ENCODE measurements at regions not wholly inside any gene's neighbourhood (a gene's known extent, or its start where the extent isn't known, plus 50 kb on each side); places are given as distances from the start of the nearest gene placed in this dataset.

- DNase-seq (ENCODE audit: low read depth), result no peak
These were observed 306.5 kb upstream of the CBLB start for GRCh38 chr3:106175276-106175675.

- peak; percentile 55 for DNase-seq (ENCODE audit: low read depth)
These were observed 307.9 kb upstream of the CBLB start for GRCh38 chr3:106176734-106177133.

DNA sequence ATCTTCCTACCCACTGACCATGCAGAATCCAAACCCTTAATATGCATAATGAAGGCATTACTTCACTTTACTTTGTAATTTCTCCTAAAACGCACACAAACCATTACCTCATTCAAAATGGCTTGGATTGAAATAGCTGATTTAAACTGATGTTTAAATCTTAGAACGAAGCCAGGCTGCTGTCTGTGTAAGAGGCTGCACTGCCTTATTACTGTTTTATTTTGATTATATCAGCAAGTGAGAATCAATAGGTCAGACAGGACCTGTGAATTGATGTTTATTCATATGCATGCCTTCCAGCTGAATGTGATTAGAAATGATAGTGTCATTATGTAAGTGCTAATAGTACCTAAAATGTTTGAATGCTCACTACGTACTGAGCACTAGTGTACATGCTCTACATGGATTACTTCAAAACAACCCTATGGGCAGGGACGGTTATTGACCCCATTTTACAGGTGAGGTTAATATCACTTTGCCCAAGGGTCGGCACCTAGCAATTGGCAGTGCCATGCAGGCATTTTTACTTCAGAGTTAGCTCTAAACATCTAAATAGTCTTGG is 314.2 kb upstream of the CBLB start:
- DNase-seq (ENCODE audit: low read depth), result no peak

DNA sequence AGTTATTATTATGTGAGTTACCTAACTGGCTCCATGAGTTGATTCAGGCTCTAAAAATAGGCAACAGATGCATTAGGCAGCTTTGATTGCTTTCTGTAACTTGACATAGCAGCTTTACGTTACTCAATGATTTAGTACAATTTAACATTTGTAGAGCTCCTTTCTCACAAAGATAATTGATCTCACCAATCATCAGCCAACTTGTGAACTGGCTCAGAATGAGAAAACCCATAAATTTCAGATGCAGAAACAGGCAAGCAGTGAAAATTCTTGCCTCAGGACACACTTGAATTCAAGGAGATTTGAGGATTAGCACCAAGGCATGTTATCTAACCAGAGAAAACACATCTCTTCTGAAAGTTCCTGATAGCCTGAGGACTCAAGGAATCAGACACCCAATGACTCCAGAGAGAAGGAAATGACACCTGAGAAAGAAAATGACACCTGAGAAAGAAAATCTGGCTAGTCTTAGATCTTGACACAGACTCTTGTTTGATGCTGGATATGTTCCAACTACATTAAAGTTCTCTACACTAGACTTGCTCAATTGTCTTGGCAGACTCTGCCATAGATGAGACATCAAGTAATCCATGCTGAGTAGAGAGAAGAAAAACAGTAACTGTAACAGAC is 315.1 kb upstream of the CBLB start:
- DNase-seq (ENCODE audit: low read depth), result no peak

- DNase-seq (ENCODE audit: low read depth), result no peak
These were observed 316.0 kb upstream of the CBLB start for GRCh38 chr3:106184540-106185457.

- DNase-seq (ENCODE audit: low read depth), result no peak
These were observed 317.1 kb upstream of the CBLB start for GRCh38 chr3:106185949-106186348.

DNA sequence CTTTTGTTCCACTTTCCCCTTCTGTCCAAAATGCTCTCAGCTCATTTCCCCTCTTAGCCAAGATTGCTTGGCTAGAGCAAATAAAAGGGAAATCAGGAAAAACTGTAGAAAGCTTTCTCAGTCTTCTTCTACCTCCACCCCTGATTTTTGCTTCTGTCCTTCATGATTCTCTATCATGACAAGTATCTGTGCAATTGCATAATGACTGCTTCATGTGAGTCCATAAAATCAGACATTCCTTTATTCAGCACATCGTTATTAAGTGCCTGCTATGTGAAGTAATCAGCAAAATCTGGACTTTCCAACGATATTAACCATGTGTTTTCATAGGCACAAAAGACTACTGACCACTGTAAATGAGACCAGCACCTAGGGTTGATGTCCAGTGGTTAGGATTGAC is 321.5 kb upstream of the CBLB start:
- DNase-seq (ENCODE audit: low read depth), result no peak

- DNase-seq (ENCODE audit: low read depth), result no peak
These were observed 322.4 kb upstream of the CBLB start for GRCh38 chr3:106191211-106191610.

GRCh38 chr3:106191913-106192312 is 323.1 kb upstream of the CBLB start:
- no peak for DNase-seq (ENCODE audit: low read depth)

- DNase-seq (ENCODE audit: low read depth), result no peak
These were observed 325.1 kb upstream of the CBLB start for GRCh38 chr3:106193876-106194275.

DNA sequence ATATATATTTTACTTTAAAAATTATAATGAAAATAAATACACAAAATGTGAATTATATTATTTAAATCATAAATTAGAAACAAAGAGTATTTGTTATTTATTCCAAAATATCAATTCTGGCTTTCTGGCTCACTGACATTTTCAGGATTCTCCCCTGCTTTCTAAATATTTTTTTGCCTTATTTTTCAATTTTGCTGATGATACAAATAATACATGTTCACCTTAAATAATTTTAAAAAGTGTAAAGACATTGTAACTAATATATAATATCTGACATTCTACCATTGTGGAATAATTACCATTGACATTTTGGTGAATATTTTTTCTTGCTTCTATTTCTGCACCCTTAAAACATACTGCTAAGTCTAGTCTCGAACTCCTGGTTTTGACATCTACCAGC is 325.9 kb upstream of the CBLB start:
- DNase-seq (ENCODE audit: low read depth), result no peak

DNA sequence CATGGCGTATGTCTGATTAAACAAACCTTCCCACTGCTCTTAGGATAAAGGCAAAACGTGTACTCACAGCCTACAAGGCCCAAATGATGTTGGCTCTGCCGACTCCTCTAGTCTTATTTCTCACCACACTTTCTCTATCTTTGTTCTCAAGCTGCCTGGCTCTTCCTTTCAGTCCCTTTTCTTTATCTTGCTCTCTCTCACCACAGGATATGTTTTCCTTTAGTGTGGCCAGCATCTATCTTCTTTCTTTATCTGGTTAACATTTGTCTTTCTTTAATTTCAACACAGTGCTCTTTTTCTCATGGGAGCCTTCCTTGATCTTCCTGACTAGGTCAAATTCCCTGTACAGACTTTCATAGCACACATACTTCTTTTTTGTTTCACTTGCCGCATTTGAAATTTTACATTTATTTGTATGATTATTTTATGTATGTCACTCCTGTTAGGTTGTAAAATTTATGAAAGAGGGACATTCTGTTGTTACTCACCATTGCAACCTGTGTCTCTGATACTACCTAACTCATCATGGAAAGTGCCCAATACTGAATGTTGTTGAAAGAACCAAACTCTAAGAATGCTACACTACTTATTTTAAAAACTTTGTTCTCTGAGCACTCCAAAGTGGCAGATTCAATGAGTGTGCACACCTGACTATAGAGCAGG is 328.9 kb upstream of the CBLB start:
- DNase-seq (ENCODE audit: low read depth), result no peak

GRCh38 chr3:106204160-106204868 is 335.5 kb upstream of the CBLB start:
- DNase-seq (ENCODE audit: low read depth), result no peak

GRCh38 chr3:106206146-106206545 is 337.3 kb upstream of the CBLB start:
- no peak for DNase-seq (ENCODE audit: low read depth)

DNA sequence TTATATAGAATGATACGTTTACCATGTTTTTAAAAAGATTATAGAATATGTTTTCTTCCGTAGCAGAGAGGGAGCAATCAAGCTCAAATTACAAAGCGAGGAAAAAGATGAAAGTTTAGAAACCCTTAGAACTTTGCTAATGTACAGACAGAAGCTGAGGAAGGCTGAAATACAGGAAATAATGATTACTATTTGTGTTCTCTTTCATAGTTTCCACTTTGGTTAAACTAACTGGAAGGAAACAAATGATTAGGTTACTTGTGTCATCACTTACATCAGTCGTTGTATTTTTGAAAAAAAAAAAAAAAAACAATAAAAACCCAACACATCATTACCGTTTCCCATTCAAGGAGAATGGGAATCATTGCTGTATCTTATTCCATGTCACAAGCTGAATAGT is 337.8 kb upstream of the CBLB start:
- DNase-seq (ENCODE audit: low read depth), result no peak

GRCh38 chr3:106208251-106208650 is 339.4 kb upstream of the CBLB start:
- no peak for DNase-seq (ENCODE audit: low read depth)

GRCh38 chr3:106208967-106209366 is 340.2 kb upstream of the CBLB start:
- no peak for DNase-seq (ENCODE audit: low read depth)

DNA sequence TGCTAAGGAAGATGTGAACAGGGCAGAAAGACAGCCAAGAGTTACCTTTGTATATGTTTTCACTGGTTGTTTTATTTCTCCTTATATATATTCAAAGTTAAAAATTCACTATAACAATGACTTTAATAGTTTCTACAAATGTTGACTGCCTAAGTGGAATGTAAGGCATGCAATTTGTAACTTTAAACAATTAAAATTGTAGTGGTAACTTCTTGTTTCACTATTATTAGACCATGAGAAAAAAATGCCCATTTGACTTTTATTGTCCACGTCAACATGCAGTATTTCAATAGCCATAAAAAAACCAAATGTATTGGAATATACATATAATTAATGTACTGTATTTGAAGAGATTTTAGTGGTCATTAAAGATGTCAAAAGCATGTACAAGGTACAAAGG is 340.7 kb upstream of the CBLB start:
- no peak for DNase-seq (ENCODE audit: low read depth)

- DNase-seq (ENCODE audit: low read depth), result no peak
These were observed 342.1 kb upstream of the CBLB start for GRCh38 chr3:106210923-106211322.

- no peak for DNase-seq (ENCODE audit: low read depth)
These were observed 343.9 kb upstream of the CBLB start for GRCh38 chr3:106212665-106213222.

- DNase-seq (ENCODE audit: low read depth), result no peak
These were observed 345.1 kb upstream of the CBLB start for GRCh38 chr3:106213954-106214353.

GRCh38 chr3:106214641-106215040 is 345.8 kb upstream of the CBLB start:
- no peak for DNase-seq (ENCODE audit: low read depth)
